Raji (cell line): ENCODE measurements at regions not wholly inside any gene's neighbourhood (a gene's known extent, or its start where the extent isn't known, plus 50 kb on each side); places are given as distances from the start of the nearest gene placed in this dataset.

Experiments
- POLR2A ChIP-seq: IDR thresholded peaks from 2 replicates; pipeline ENCODE4 v1.6.1; 2011; ENCODE audit warnings: low read depth, low read length, control low read depth; ENCODE audit not compliant: insufficient read depth

DNA sequence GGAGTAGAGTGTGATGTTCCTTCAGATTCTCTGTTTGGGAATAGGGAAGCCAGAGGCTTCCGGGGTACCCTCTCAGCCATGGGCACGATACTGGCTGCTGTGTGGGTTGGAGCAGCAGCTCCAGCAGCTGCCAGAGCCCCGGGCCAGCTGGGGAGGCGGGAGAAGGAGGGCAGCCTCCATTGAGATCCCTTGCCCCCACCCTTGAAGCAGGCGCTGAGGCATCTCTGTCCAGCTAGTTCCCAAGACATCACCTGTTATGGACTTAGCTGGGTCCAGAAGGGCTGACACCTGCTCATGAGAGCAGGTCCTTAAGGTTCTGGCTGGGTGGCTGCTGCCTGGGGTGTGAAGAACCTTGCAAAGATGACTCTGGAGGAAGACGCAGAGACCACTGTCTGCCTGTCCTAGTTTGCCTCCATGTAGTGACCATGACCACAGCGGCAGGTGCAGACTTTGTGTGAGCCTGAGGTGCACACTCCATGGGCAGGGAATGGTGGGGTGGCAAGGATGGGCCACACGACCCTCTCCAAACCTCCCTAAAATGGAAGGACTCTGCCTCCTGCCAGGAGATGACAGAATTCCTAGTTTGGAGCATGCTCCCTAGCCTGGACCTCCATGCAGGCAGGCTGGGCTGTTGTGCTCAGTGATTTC lies 222.6 kb upstream of the C1orf174 start:
- no peak for TF ChIP-seq POLR2A

DNA sequence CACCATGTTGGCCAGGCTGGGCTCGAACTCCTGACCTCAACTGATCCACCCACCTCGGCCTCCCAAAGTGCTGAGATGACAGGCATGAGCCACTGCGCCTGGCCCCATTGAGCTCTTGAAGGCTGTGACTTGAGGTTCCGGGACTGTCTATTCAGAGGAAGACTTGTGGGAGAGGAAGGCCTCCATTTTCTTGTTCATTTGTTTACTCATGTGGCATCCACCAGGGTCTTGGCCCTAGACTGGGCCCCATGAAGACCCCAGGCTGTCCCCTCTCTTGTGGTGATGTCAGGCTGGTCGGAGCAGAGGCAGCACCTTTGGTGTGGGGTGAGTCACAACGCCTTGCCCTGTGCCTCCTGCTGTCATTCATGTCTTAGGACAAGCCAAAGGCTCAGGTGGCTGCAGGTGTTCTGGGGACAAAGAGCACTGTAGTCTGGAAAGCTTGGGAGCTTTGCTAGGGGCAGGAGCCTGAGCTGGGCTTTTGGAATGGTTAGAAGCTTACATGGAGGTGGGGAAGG lies 224.6 kb upstream of the C1orf174 start:
- no peak for TF ChIP-seq POLR2A

DNA sequence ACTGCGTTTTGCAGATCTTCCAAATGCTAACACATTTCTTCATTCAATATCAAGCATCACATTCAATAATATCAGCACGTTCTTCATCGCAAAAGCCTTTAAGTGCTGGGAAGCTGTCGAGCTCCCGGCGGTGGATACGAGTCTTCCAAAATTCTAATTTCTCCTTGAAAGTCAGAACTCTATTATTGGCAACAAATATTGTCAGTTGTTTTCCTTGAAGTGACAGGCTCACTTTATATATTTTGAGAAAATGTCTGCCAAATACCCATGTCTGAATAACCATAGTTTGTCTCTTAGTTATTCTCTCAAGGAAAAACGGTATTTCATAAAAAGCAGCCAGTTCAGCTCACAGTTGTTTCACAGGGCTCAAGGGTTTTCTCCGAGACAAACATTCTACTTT lies 226.2 kb upstream of the C1orf174 start:
- no peak for TF ChIP-seq POLR2A

DNA sequence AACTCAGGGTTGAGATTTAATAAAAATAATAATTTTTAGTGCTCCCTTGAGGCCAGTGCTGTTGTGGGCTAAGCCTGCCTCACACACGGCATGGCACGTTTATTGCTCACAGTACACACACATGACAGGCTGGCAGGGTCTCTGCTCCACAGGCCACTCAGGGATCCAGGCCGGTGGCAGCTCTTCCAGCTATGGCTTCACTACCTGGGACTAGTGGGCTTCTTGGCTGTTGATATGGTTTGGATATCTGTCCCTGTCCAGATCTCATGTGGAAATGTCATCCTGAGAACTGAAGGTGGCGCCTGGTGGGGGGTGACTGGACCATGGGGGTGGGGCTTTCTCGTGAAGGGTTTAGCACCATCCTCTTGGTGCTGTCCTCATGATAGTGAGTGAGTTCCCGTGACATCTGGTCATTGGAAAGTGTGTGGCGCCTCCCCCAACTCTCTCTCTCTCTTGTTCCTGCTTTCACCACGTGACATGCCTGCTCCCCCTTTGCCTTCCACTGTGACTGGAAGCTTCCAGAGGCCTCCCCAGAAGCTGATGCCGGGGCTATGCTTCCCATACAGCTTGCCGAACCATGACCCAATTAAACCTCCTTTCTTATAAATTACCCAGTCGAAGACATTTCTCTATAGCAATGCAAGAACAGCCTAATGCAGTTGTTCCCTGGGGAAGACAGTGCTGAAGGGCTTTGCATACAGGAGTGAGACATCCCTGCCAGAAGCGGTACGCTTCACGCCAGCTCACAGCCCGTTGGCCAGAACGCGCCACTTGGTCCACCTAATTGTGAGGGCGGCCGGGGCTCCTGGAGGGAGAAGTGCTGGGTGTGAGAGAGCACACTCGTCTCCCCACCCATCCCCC lies 226.9 kb upstream of the C1orf174 start:
- TF ChIP-seq POLR2A, result no peak

DNA sequence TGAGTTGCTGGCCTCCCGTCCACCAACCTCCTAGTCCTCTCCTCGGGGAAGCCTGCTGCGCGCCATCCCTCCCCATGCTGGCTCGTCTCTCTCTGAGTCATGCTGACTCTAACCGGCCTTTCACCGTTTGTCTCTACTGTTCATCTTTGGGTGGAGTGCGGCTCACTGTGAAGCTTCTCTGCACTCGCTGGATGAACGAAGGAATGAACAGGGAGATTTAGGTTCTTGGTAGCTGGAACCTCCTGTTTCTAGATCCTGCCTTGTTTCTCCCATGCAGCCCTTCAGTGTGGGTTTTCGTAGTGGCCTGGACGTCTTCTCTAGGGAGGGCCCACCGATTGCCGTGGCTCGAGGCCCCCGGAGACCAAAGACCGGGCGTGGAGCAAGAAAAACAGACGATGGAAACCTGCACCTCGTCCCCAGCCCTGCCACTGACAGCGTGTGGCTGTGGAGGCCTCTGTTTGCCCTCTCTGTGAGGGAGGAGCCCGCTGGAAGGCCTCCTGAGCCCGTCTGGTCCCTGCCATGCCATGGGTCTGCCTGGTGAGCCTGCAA lies 227.6 kb upstream of the C1orf174 start:
- no peak for TF ChIP-seq POLR2A

DNA sequence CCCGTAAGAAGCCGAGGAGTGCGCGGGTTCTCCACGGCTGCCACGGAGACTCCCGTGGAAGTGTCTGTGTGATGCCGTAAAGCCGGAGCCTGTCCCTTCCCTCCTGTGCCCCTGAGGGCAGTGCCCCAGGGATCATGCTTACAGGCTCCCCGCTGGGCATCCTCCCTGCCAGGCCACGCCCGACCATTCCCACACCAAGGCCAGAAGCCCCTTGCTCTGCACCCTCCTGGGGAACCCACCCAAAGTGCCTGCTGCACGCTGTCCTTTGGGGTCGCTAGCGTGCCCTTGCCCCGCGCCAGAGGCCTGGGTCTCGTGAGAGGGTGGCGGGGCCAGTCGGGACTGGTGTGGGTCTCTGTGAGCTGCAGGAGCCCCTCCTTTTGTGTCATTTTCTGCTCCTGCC lies 228.5 kb upstream of the C1orf174 start:
- TF ChIP-seq POLR2A, result no peak

DNA sequence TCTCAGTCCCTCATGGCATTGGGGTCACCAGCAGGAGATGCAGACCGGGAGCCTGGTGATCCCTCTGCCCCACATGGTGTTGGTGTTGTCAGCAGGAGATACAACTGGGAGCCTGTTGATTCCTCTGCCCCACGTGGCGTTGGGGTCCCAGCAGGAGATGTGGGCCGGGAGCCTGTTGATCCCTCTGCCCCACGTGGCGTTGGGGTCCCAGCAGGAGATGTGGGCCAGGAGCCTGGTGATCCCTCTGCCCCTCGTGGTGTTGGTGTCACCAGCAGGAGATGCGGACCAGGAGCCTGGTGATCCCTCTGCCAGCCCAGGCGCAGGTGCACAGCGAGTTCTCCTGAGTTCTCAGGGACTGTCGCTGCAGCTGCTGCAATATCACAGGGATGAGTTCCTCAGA lies 229.6 kb upstream of the C1orf174 start:
- TF ChIP-seq POLR2A, result no peak

DNA sequence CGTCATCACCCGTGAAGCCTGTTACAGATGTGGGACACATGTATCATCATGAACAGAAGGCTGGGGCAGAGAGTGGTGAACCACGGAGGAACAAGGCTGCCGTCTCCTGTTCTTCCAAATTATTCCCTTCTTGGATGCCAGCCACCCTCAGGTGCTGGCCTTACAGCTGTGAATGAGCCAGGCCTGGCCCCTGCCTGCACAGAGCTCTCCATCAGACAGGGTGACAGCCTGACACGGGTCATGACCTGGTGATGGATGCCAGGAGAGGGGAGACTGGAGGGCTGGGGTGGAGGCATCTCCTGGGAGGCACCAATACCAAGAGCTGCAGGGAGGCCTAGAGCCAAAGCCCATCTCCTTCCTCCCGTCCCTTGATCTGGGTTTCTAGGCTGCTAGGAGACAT lies 230.0 kb upstream of the C1orf174 start:
- TF ChIP-seq POLR2A, result no peak

DNA sequence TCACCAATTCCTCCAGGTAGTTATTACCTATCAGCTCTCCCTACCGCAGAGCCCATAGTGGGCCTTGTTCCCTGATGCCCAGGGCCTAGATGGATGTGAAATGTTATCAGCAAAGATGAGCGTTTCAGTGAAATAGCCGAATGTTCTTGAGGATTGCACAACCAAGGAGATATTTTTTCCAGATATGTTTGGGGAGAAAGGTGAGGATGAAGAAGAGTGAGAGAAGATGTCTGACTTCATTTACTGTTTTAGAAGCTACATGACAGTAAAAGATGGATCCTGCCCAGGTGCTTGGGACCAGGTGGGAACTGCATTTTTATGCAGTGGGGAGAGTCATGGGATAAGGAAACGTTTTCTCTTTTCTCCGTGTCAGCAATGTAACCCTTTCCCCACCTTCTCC lies 231.7 kb upstream of the C1orf174 start:
- no peak for TF ChIP-seq POLR2A

DNA sequence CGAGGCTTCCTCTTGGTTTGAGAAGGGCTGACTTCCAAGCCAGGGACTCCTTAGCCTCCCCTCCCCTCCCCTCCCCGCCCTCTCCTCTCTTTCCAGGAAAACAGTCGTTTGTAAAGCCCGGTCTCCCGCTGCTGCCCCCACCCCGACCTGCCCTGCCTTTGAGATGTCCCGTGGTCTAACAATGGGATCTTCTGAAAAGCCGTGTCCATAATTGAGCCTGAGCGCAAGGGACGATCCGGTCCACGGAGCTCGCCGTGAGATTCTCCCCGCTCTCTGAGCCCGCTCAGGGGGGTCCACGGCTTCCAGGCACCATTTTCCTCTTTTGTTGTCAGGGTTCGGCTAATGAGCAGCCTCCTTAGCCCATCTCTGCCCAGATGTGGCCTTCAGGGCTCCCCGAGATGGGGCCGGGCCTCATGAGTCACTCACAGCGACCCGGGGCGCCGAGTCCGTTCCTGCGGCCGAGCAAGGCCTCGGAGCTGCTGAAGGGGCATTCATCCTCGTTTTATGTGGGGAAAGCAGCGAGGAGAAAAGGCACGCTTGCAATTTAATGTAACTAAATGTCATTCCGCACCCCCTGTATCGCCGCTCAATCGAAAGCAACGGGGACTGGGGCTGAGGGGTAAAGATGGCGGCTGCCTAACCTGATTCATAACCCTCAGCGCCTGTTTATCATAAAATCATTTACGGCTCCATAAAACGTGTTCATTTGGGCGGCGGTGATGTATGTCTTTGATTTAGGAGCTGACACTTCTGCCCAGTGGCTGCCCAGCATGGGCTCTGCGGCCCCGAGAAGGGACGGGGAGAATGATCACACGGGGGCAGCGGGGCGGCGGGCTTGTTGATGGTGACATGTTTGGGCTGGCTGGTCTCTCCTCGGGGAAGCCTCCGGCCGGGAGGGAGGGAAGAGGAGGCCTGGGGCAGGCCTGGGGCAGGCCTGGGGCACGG lies 232.6 kb upstream of the C1orf174 start:
- no peak for TF ChIP-seq POLR2A

DNA sequence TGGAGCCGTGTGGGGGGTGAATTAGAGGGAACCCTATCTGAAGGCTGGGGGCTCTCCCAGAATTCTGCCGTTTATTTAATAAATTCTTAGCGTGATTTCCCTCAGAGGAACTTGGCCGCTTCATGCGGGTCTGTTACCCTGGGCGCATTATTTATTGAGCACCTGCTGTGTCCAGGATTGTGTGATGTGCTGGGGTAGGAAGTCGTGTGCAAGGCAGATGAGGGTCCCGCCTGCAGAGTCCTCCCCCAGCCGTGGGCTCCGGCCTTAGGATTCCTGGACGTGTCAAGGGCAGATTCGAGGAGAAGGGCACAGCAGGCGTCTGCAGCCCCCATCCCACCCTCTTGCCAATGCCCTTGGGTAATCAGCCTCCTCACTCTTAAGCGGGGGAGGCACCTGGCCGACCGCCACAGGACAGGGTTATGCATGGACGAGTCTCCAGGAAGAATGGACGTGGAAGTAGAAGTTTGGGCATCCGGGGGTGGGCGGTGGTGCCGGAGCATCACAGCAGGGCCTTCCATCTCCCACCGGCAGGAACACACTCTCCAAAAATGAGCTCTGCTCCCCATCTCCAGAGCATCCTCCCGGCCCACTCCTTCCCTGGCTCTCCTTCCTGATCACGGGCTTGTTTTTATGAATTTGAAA lies 233.3 kb upstream of the C1orf174 start:
- TF ChIP-seq POLR2A, result no peak

DNA sequence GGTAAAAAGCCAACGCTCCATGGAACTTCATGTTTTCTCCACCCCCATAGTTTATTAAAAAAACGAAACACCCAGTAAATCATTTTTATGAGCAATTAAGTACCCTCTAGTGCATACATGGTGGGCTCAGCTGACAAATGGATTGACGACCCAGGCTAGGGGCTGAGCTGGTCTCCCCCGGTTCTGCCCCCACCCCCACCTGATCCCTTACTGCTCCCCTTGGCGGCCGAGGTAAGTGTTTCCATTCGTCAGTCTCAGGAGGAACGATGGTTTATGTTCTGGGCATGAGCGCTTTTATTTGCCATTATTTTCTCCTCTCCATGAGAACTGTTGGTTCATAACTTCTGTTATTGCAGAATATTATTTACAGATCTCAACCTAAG lies 233.9 kb upstream of the C1orf174 start:
- TF ChIP-seq POLR2A, result no peak

DNA sequence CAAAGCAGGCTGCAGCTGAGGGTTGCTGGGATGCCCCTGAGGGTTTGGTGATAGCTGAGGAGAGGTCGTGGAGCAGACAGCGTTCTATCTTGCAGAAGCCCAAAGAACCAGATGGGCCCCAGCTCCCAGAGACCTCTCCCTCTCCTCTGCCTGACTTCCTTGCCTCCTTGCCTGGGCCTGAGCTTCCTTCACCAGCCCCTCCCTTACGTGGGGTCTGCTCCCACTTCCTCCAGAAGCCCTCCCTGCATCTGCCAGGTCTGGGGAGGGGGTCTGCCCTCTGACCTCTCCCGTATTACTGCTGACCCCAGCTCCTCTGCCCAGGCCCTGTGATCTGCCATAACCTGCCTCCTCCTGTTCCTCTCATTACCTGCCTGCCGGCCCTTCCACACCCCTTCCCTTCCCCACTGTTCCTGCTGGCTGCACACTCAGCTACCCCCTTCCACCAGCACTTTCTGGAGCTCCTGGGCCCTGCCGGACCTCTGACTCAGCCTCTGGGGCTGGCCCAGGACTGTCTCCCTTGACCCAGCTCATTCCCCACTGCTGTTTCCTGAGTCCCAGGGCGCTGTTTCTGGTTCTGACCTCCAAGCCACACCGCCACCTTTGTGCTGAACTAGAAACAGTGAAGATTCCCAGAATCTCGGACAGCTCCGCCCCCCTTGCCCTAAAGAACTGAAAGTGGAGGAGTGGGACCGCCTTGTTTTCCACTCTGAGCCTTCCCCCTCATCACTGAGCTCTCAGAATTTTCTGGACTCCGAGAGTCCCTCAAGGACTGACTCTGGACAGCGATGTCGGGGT lies 237.7 kb upstream of the C1orf174 start:
- TF ChIP-seq POLR2A, result no peak

DNA sequence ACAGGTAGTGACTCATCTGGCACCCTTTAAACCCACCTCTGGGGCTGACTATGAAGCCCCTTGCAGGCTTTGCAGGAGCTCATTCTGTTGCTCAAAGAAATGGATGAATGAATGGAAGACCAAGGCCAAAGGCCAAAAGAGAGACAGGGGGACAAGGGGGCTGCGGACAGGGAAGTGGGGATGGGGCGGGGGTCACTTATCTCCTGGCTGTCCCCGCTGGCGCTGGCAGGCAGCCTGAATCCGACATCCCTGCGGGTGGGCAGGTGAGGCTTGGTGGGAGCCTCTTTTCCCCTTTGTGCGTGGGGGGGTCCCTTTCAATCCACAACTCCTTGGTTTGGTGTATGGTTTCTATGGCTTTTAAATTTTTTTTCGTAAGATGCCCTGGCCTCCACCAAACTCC lies 239.6 kb upstream of the C1orf174 start:
- no peak for TF ChIP-seq POLR2A
